GM12878 (cell line): ENCODE measurements at regions not wholly inside any gene's neighbourhood (a gene's known extent, or its start where the extent isn't known, plus 50 kb on each side); places are given as distances from the start of the nearest gene placed in this dataset.

Experiments used
- ATAC-seq: fragments of 200-7000 bp; cut with Tn5 transposase; 3 replicates; pipeline ENCODE4 v1.9.1; 2020; ENCODE audit warnings: mild to moderate bottlenecking, moderate library complexity
- BruUV-seq: library from RNA; stranded (reverse); fragments of 400-500 nt; replicated peaks from 2 replicates; lab custom pipeline; 2021; lab: Mats Ljungman, UMichigan
- CTCF ChIA-PET: fragments of 300-600 bp; sonication (Branson Sonifier 250); formaldehyde crosslinking; extraction: SDS; loops from one replicate; lab custom pipeline; 2021; ENCODE audit warnings: inconsistent platforms; lab: Yijun Ruan, JAX
- POLR2A ChIA-PET: fragments of 350-600 bp; formaldehyde crosslinking; extraction: SDS; loops from one replicate; lab custom pipeline; 2021; ENCODE audit warnings: inconsistent platforms; lab: Charles Lee
- RAD21 ChIA-PET: fragments of 300-600 bp; sonication (Branson Sonifier 250); formaldehyde crosslinking; loops from one replicate; lab custom pipeline; 2023; ENCODE audit warnings: antibody characterized with exemption; ENCODE audit not compliant: unreplicated experiment; lab: Charles Lee
- SMC1A ChIA-PET: fragments of 300-600 bp; sonication (Branson Sonifier 250); formaldehyde crosslinking; loops from one replicate; lab custom pipeline; 2023; ENCODE audit not compliant: unreplicated experiment, uncharacterized antibody; lab: Charles Lee
- DNase-seq: peaks from one replicate; pipeline ENCODE4 v3.0.0-alpha.2; 2011; ENCODE audit warnings: low read depth, low spot score
- FAIRE-seq: peaks from 3 replicates; lab custom pipeline; 2011; peaks lifted over from hg19 to GRCh38; lab: Jason Lieb, UNC
- H2AFZ ChIP-seq: 2 replicates; pipeline ENCODE4 v1.6.0; 2011; ENCODE audit warnings: low read depth, low read length, control low read depth; ENCODE audit not compliant: control insufficient read depth
- H3K27ac ChIP-seq: 2 replicates; pipeline ENCODE4 v1.5.1; 2011; ENCODE audit warnings: control low read depth; ENCODE audit not compliant: control insufficient read depth, insufficient read depth
- H3K27me3 ChIP-seq, 2 experiments: replicated peaks in 1 of 2; 2 replicates each; pipeline versions ENCODE4 v1.6.0 to v1.6.1; 2011; ENCODE audit warnings: low read length in 1 of 2; ENCODE audit not compliant: control insufficient read depth in 2 of 2, insufficient read depth in 2 of 2
- H3K36me3 ChIP-seq, 2 experiments: 2 replicates each; pipeline ENCODE4 v1.5.1; 2011; ENCODE audit warnings: low read length in 1 of 2; ENCODE audit not compliant: control insufficient read depth in 2 of 2, insufficient read depth in 2 of 2
- H3K4me1 ChIP-seq: 2 replicates; pipeline ENCODE4 v1.6.1; 2011; ENCODE audit warnings: mild to moderate bottlenecking, low read length, moderate library complexity, mixed read lengths; ENCODE audit not compliant: control insufficient read depth, insufficient read depth
- H3K4me2 ChIP-seq: 2 replicates; pipeline ENCODE4 v1.6.0; 2011; ENCODE audit warnings: control low read depth; ENCODE audit not compliant: control insufficient read depth, insufficient read depth
- H3K4me3 ChIP-seq: fragments of 200-600 bp; sonication (generic); 2 replicates; pipeline ENCODE4 v1.5.1; 2016
- H3K79me2 ChIP-seq: 2 replicates; pipeline ENCODE4 v1.6.0; 2011; ENCODE audit warnings: low read length; ENCODE audit not compliant: control insufficient read depth, insufficient read depth
- H3K9ac ChIP-seq: 2 replicates; pipeline ENCODE4 v1.8.0; 2011; ENCODE audit warnings: low read length, control low read depth, mixed read lengths; ENCODE audit not compliant: control insufficient read depth, insufficient read depth
- H3K9me3 ChIP-seq: replicated peaks from 3 replicates; pipeline ENCODE4 v1.5.1; 2011; ENCODE audit warnings: mild to moderate bottlenecking, low read length; ENCODE audit not compliant: control insufficient read depth, insufficient read depth
- H4K20me1 ChIP-seq: 2 replicates; pipeline ENCODE4 v1.6.0; 2011; ENCODE audit not compliant: control insufficient read depth, insufficient read depth
- ASH2L ChIP-seq: fragments of 300-600, 200-600 bp; sonication (generic); IDR thresholded peaks from 2 replicates; pipeline ENCODE4 v1.6.1; 2017; ENCODE audit warnings: low read depth, mild to moderate bottlenecking, borderline replicate concordance
- ATF7 ChIP-seq: fragments of 450-650 bp; IDR thresholded peaks from 2 replicates; pipeline ENCODE4 v1.6.1; 2016; ENCODE audit warnings: low read depth, mild to moderate bottlenecking
- CHD1 ChIP-seq: IDR thresholded peaks from 2 replicates; pipeline ENCODE4 v1.6.1; 2012; ENCODE audit warnings: low read depth, low read length, improper control_type of control experiment
- IRF4 ChIP-seq: IDR thresholded peaks from 2 replicates; pipeline ENCODE4 v1.6.1; 2011; ENCODE audit warnings: low read depth, low read length
- MAX ChIP-seq: IDR thresholded peaks from 2 replicates; pipeline ENCODE4 v1.6.1; 2012; ENCODE audit warnings: low read depth, low read length, improper control_type of control experiment
- MEF2A ChIP-seq: IDR thresholded peaks from 2 replicates; pipeline ENCODE4 v1.6.1; 2011; ENCODE audit warnings: low read depth, mild to moderate bottlenecking, low read length, moderate library complexity; ENCODE audit not compliant: insufficient read depth
- MTA2 ChIP-seq: fragments of 450-650 bp; IDR thresholded peaks from 2 replicates; pipeline ENCODE4 v1.6.1; 2016; ENCODE audit warnings: low read depth, mild to moderate bottlenecking, moderate library complexity
- RB1 ChIP-seq: fragments of 450-650 bp; formaldehyde crosslinking; IDR thresholded peaks from 2 replicates; pipeline ENCODE4 v1.6.1; 2017; ENCODE audit warnings: mild to moderate bottlenecking, borderline replicate concordance
- SIX5 ChIP-seq: IDR thresholded peaks from 2 replicates; pipeline ENCODE4 v1.6.1; 2011; ENCODE audit warnings: mild to moderate bottlenecking, low read depth, low read length, moderate library complexity; ENCODE audit not compliant: severe bottlenecking
- SMC3 ChIP-seq: IDR thresholded peaks from 2 replicates; pipeline ENCODE4 v1.6.1; 2011; ENCODE audit warnings: low read length, improper control_type of control experiment, borderline replicate concordance
- SRF ChIP-seq, 2 experiments: IDR thresholded peaks; 2 replicates each; pipeline ENCODE4 v1.6.1; 2011; ENCODE audit warnings: low read depth in 2 of 2, low read length in 2 of 2, mild to moderate bottlenecking in 1 of 2, moderate library complexity in 1 of 2
- SUZ12 ChIP-seq: fragments of 200-600 bp; sonication (generic); IDR thresholded peaks from one replicate; pipeline ENCODE4 v1.6.1; 2018; ENCODE audit warnings: antibody characterized with exemption, mild to moderate bottlenecking; ENCODE audit not compliant: unreplicated experiment
- TARDBP ChIP-seq: IDR thresholded peaks from 2 replicates; pipeline ENCODE4 v1.6.1; 2016; ENCODE audit warnings: borderline replicate concordance
- ZBTB4 ChIP-seq: fragments of 450-650 bp; formaldehyde crosslinking; IDR thresholded peaks from 2 replicates; pipeline ENCODE4 v1.4.0; 2022; ENCODE audit warnings: mild to moderate bottlenecking, moderate library complexity
- ZBTB40 ChIP-seq: fragments of 450-650 bp; IDR thresholded peaks from 2 replicates; pipeline ENCODE4 v1.6.1; 2016; ENCODE audit warnings: mild to moderate bottlenecking, moderate library complexity, borderline replicate concordance
- WGBS: methylation state at CpG from one replicate; pipeline ENCODE4 v1.1.6; 2016; ENCODE audit warnings: low lambda C conversion rate; ENCODE audit not compliant: insufficient replicate concordance, insufficient coverage; ENCODE audit errors: missing lambda C conversion rate; 5-methylcytosine and 5-hydroxymethylcytosine counted together
- in situ Hi-C: fragments of 300-500 bp; cut with MboI; formaldehyde crosslinking; loops from 9 replicates; pipeline ENCODE4 v1.14.3; 2018; ENCODE audit warnings: mixed read lengths
- intact Hi-C: fragments of 100-400 bp; cut with micrococcal nuclease; formaldehyde crosslinking; loops from one replicate; pipeline ENCODE4 v1.14.2; 2022; ENCODE audit not compliant: unreplicated experiment

- WGBS, result 28% methylated on average over 9 of the region's 9 CpGs
- ATAC-seq, result peak; percentile 92
- Histone ChIP-seq H4K20me1 (no peaks in the 10 kb centered on the region), H3K9ac (no peak overlapping the region), H3K4me3 (no peak overlapping the region), H3K36me3 (no peaks in the 10 kb centered on the region), H3K79me2 (no peaks in the 10 kb centered on the region), H3K27me3 (no peaks in the 10 kb centered on the region), H3K4me1 (no peaks in the 10 kb centered on the region), H3K27ac (no peak overlapping the region), H3K4me2 (no peak overlapping the region), H2AFZ (no peak overlapping the region), H3K9me3 (no peaks in the 10 kb centered on the region)
- no TSS peak for BruUV-seq
- in situ Hi-C loops, result loop anchor here (10.0 kb wide), 1 partner anchor 337 kb away; no protein-coding TSS in a partner anchor
- no peak for DNase-seq
- no peak for FAIRE-seq
- SMC1A ChIA-PET, result interaction anchor here (0.7 to 4.3 kb wide), 14 partner anchors 12 to 341 kb away, joined by 3 to 48 read pairs (median 3); no protein-coding TSS in a partner anchor
- POLR2A ChIA-PET, result no interaction called here
- intact Hi-C loops, result loop anchor here (2.0 to 5.0 kb wide), 2 partner anchors 41 to 169 kb away; no protein-coding TSS in a partner anchor
- CTCF ChIA-PET, result interaction anchor here (0.6 to 5.9 kb wide), 27 partner anchors 11 to 607 kb away, joined by 3 to 115 read pairs (median 4); no protein-coding TSS in a partner anchor
- RAD21 ChIA-PET, result interaction anchor here (0.8 to 4.3 kb wide), 9 partner anchors 12 to 1730 kb away, joined by 3 to 59 read pairs (median 3); no protein-coding TSS in a partner anchor
- TF ChIP-seq ZBTB4 (no peak), MTA2 (0 out of 2 replicates have a peak, but pooled peaks have one; percentile 22), ZBTB40 (no peak), MAX (no peak), ASH2L (no peak), RB1 (no peak), MEF2A (no peak), SIX5 (no peak), SMC3 (peak; percentile 51), IRF4 (no peak), ATF7 (peak; percentile 21; the same call in 1 of the 2 replicates), TARDBP (no peak), SRF (IDR thresholded peaks at IDR 0.05; ENCODE audit: low read depth in 2 of 2, low read length in 2 of 2) (no peak), SUZ12 (no peak), CHD1 (no peak)
These were observed 99.7 kb upstream of the IGLL5 start for GRCh38 chr22:22787786-22788459.
